Suppressor macrophage treated with lipopolysaccharide for 4 hours (primary cell): ENCODE measurements at regions not wholly inside any gene's neighbourhood (a gene's known extent, or its start where the extent isn't known, plus 50 kb on each side); places are given as distances from the start of the nearest gene placed in this dataset.

Experiments
- DNase-seq: peaks from one replicate; pipeline ENCODE4 v3.0.0-alpha.2; 2020

DNA sequence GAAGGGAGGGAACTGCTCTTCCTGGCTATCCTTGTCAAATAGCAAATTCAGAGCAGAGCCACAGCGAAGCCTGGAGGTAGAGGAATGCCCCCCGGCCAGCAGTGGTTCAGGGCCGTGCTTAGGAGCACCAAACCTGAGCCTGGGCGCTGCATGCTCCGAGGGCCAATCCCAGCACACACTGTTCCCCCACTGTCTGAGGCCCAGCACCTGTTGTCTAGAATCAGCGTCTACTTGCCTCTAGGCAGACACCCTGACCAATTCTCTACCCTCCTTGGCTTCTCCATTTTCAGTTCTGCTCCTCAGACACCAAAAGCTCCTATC, 177.6 kb upstream of the PKDCC start:
- no peak for DNase-seq

- no peak for DNase-seq
Measured at GRCh38 chr2:41871080-41871479, 176.7 kb upstream of the PKDCC start.

DNA sequence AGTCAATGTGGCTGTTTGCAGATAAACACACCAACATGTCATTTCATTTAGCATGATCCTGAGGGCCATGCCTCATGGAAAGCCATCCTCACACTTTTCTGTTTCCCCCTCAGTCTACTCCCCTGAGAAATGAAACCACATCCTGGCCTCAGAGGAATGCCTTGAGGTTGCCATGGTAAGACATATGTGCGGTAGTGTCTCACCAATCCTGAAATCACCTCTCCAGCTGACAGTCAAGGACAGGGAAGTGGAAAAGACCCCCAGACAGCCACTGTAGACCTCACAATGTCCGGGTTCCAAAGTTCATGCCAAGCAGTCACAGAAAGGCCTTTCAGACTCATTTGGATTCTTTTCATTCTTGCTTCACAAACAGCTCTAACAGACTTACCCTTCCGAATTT, 175.2 kb upstream of the PKDCC start:
- no peak for DNase-seq

DNA sequence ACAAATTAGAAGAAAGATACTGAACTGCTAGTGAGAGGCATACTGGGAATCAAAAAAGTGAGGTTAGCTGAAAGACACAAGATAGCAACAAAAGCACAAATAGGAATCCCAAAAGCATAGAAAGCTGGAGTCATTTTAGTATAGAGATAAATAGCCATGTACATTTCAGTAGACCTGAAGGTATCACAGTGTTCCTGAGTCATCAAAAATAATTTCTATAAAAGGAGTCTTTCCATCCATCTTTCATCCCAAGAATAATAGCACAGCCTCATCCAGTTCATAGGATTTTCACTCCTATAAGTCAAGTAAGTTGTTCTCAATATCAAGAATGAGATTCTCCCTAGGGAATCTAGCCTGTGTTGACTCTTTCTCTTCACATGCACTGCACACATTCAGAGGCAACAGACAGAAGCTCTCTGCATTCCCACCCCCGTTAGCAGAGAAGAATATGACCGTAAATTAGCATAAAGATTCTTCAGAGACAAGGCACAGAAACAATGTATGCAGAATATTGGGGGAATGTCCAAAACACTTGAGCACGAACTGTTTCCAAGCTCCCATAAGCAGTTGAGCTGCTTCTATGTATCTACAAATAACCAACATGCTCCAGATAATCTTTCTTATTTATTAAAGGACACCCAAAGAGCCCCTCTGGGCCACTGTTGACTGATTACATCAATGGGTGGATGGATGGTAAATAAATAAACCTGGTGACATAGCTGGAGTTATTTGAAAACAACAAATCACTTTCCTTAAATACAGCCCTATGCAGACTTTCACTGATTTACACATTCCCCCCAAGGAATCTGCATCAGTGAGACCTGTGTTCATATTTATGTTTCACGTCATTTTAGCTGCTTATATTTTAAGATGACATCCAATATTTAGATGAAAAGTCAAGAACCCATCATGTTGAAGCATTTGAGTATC, 174.5 kb upstream of the PKDCC start:
- DNase-seq: no peak

GRCh38 chr2:41877114-41877678, 170.6 kb upstream of the PKDCC start:
- no peak for DNase-seq

DNA sequence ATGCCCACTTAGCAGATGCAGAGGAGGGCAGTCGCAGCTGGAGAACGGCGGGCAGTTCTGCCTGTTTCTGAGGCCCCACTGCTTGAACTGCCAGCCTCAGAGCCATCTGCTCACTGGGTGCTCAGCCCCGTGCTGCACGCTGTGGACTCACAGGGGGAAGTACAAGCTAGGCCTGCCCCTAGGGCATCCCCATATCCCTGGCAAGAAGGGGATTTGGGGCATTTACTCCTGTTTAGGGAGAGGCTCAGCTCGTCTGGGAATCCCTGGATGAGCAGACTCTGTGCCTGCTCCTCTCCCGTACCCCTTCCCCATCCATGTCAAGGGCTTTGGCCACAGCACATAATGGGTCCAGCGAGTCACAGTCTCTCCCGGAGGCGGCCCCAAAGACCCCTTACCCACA, 169.8 kb upstream of the PKDCC start:
- DNase-seq: no peak

- no peak for DNase-seq
Measured at GRCh38 chr2:41878716-41879234, 169.0 kb upstream of the PKDCC start.

DNA sequence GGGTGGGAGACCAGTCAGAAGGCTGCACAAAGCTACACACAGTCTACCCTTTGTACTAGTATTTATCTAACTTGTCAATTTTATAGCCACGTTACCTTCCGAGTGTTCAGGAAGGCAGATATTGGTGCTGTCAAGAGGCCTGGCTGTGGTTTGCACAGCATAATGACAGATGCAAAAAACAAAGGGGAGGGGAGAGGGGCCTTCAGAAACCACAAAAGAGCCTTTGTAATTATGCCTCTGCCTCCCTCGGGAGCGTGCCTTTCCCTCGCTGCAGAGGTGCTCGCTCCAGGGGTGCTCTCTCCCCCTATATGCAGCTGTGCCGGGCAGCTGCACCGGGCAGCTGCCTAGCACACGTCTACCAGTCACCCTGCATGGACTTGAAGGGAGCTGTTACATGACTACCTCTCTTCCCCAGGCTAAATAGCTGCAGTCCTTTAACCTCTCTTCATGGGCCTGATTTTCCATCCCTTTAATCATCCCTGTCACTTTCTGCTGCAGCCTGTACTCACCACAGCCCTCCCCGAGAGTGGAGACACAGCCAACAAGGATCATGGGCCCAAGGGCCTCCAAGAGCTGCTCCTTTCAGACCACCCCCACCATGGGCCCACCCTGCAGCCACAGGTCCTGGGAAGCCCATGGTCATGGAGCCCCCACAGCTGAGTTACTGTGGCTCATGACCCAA, 168.4 kb upstream of the PKDCC start:
- no peak for DNase-seq

- no peak for DNase-seq
Measured at GRCh38 chr2:41880561-41881243, 167.1 kb upstream of the PKDCC start.

DNA sequence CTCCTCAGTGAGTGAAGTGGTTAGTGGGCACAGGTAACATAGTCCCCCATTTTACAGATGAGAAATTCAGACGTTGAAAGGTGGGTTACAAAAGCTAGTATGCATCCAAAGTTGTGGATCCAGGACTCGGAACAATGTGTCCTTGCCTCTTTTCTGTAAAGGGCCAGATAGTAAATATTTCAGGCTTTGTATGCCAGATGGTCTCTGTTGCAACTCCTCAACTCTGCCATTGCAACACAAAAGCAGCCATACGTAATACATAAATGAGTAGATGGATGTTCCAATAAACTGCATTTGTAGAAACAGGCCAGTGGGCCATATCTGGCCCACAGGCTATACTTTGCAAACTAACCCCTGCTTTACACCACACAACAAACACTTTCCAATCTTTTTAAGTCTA, 166.6 kb upstream of the PKDCC start:
- no peak for DNase-seq

GRCh38 chr2:41884718-41885117, 163.1 kb upstream of the PKDCC start:
- no peak for DNase-seq

DNA sequence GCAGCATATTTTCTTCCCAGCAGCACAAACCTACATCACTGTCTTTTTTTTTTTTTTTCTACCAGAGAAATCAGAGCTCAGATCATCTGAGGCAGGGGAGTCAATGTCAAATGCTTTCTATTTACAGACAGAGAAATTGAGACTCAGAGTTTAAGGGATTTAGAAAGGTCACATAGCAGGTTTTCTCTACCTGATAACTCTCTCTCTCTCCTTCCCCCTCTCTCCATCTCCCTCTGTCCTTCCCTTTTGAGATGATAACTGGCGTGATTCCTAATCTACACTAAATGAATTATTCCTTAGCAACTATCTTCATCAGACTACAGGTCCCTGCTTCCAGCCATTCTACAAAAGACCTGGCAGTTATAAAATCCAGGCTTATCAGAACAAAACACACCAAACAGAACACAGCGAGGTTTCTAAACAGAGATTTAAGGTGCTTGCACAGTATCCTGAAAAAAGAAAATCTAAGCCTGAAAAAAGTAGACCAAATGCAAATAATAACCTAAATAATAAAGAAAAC, 161.6 kb upstream of the PKDCC start:
- DNase-seq: no peak

DNA sequence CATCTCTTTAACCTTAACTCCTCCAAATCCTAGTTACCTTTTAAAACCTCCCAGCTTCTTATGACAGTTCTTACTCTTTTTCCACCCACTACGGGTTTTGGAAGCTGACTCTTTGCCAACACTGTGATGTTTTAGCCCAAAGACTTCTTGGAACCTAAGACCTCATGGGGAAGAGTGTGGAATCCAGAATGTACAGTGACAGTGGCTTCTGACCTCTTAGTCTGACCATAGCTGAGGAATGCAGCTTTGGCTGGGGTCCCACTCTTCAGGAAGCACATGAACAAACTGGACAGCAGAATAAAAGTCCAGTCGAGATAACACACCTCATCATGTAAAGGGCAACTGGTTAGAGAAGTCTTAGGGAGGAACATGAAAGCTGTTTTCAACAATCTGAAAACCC, 161.1 kb upstream of the PKDCC start:
- no peak for DNase-seq

- DNase-seq: no peak
Measured at GRCh38 chr2:41890341-41890740, 157.5 kb upstream of the PKDCC start.

DNA sequence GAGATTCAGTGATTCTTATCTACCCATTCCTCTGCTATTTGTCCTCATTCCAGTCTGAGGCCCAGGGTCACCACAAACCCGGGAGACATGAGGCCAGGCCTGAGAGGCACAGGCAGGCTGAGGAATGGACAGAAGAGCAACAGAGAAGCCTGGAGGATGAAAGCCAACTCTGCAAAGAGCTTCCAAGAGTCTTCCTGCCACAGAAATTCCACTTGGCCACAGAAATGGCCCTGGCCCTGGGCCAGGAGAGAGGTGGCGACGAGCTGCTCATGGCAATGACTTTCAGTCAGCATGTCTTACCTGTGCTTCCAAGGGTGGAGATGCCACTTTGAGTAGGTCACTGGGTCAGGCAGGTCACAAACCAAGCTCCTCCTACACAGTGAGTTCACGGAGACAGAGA, 155.3 kb upstream of the PKDCC start:
- DNase-seq: no peak

DNA sequence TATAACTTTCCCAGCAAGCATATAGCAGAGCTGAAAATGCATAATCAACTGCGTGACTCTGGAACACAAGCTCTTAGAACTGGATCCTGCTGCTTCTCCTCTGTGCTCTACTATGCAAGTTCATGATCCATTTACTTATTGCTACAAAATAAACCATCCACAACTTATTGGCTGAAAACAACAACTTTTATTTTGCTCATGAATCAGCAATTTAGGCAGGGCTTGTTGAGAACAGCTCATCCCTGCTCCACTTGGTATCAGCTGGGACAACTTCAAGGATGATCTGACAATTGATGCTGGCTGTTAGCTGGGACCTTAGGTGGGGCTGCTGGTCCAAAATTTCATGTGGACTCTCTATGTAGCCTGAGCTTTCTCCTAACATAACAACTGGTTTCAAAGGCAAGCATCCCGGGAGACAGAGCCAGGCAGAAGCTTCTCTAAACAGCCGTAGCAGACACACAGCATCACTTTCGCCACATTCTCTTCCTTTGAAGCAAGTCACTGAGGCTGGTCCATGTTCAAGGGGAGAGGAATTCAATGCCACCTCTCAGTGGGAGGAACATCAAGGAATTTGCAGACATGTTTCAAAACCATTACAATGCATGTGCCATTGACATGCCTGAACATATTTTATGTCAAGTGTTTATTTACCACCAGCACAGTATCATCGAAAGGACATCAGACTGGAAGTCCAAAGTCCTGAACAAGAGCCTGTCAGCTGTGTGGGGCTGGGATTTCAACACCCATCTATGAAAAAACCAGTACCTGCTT, 153.1 kb upstream of the PKDCC start:
- DNase-seq: no peak

GRCh38 chr2:41895334-41895664, 152.5 kb upstream of the PKDCC start:
- no peak for DNase-seq

- DNase-seq: no peak
Measured at GRCh38 chr2:41896186-41896846, 151.5 kb upstream of the PKDCC start.

- DNase-seq: no peak
Measured at GRCh38 chr2:41899189-41899588, 148.6 kb upstream of the PKDCC start.

DNA sequence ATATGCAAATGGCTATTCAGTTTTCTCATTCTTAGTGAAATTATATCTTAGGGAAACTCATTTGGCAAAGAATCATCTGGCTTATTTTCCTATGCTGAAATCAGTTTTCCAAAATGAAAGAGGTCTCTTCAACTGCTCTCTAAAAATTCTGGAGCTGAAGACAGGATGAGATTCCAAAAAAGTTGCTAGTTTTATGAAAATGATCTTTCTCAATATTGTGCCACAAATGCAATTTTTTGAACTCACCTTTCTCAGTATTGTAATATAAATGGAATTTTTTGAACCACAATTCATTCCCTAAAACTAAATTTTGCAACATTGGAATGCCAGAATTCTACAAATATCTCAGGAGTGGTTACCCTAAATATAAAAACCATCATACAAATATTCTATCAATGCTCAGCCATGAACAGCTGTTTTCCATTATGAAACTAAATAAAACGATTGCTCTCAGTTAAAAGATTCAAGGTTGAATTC, 147.7 kb upstream of the PKDCC start:
- DNase-seq: no peak

DNA sequence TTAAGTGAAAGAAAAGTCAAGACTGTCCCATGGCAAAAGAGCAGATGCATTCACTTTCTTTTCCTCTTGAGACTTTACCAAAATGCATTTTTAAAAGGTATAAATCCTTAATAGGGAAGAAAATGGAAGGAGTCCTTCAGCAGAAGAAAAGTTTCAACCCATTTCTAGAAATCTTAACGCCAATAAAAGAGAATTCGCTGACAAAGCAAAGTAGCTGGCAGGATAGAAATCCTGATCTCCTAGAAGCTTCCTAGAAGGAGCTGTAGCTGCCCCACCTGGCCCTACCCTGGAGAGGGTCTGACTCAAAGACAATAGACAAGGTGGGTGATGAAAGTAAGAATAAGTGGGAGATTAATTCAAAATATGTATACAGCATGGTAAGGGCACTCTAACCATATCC, 144.9 kb upstream of the PKDCC start:
- DNase-seq: no peak
